ENCODE measurements at regions not wholly inside any gene's neighbourhood (a gene's known extent, or its start where the extent isn't known, plus 50 kb on each side); places are given as distances from the start of the nearest gene placed in this dataset.

- H3K79me2 ChIP-seq = no peaks in the 10 kb centered on the region
- no peaks in the 10 kb centered on the region for H3K36me3 ChIP-seq (ENCODE audit: control insufficient read depth, insufficient read depth, low read length)
- no peak overlapping the region for H3K4me2 ChIP-seq (ENCODE audit: low read length)
- no peak overlapping the region for H2AFZ ChIP-seq
- H3K9ac ChIP-seq = no peak overlapping the region
- H3K9me3 ChIP-seq (ENCODE audit: control insufficient read depth, low read length) = no peaks in the 10 kb centered on the region
- no peak overlapping the region for H3K27ac ChIP-seq
- no peak overlapping the region for H3K4me3 ChIP-seq (ENCODE audit: low read depth, low read length)
- H3K27me3 ChIP-seq (ENCODE audit: control insufficient read depth, insufficient read depth, low read length) = no peaks in the 10 kb centered on the region
- no peaks in the 10 kb centered on the region for H3K4me1 ChIP-seq
- no peak for TF ChIP-seq CTCF (IDR thresholded peaks at IDR 0.05)
These were observed 538.5 kb upstream of the LRRC4C start for GRCh38 chr11:41997844-41998401.

GRCh38 chr11:41999066-41999465 lies 539.6 kb upstream of the LRRC4C start:
- H3K27ac ChIP-seq = no peak overlapping the region
- H2AFZ ChIP-seq = no peak overlapping the region
- no peak overlapping the region for H3K4me3 ChIP-seq (ENCODE audit: low read depth, low read length)
- H3K36me3 ChIP-seq (ENCODE audit: control insufficient read depth, insufficient read depth, low read length) = no peaks in the 10 kb centered on the region
- no peak overlapping the region for H3K4me2 ChIP-seq (ENCODE audit: low read length)
- H3K9ac ChIP-seq = no peak overlapping the region
- no peaks in the 10 kb centered on the region for H3K27me3 ChIP-seq (ENCODE audit: control insufficient read depth, insufficient read depth, low read length)
- H3K4me1 ChIP-seq = no peaks in the 10 kb centered on the region
- H3K79me2 ChIP-seq = no peaks in the 10 kb centered on the region
- H3K9me3 ChIP-seq (ENCODE audit: control insufficient read depth, low read length) = no peaks in the 10 kb centered on the region
- no peak for TF ChIP-seq CTCF (IDR thresholded peaks at IDR 0.05)

- Histone ChIP-seq H3K27me3 (ENCODE audit: control insufficient read depth, insufficient read depth, low read length) (no peaks in the 10 kb centered on the region), H3K4me2 (ENCODE audit: low read length) (no peak overlapping the region), H3K9me3 (ENCODE audit: control insufficient read depth, low read length) (no peaks in the 10 kb centered on the region), H3K79me2 (no peaks in the 10 kb centered on the region), H3K36me3 (ENCODE audit: control insufficient read depth, insufficient read depth, low read length) (no peaks in the 10 kb centered on the region), H2AFZ (no peak overlapping the region), H3K9ac (no peak overlapping the region), H3K4me1 (no peaks in the 10 kb centered on the region), H3K27ac (no peak overlapping the region), H3K4me3 (ENCODE audit: low read depth, low read length) (no peak overlapping the region)
- no peak for TF ChIP-seq CTCF (IDR thresholded peaks at IDR 0.05)
These were observed 544.3 kb upstream of the LRRC4C start for GRCh38 chr11:42003801-42004200.

GRCh38 chr11:42006766-42007165 lies 547.3 kb upstream of the LRRC4C start:
- Histone ChIP-seq H3K4me3 (ENCODE audit: low read depth, low read length) (no peak overlapping the region), H3K9ac (no peak overlapping the region), H3K4me2 (ENCODE audit: low read length) (no peak overlapping the region), H3K27me3 (ENCODE audit: control insufficient read depth, insufficient read depth, low read length) (no peaks in the 10 kb centered on the region), H3K36me3 (ENCODE audit: control insufficient read depth, insufficient read depth, low read length) (no peaks in the 10 kb centered on the region), H3K9me3 (ENCODE audit: control insufficient read depth, low read length) (no peaks in the 10 kb centered on the region), H2AFZ (no peak overlapping the region), H3K79me2 (no peaks in the 10 kb centered on the region), H3K4me1 (no peaks in the 10 kb centered on the region), H3K27ac (no peak overlapping the region)
- no peak for TF ChIP-seq CTCF (IDR thresholded peaks at IDR 0.05)

GRCh38 chr11:42012271-42012670 lies 552.8 kb upstream of the LRRC4C start:
- H2AFZ ChIP-seq = no peak overlapping the region
- H3K36me3 ChIP-seq (ENCODE audit: control insufficient read depth, insufficient read depth, low read length) = no peaks in the 10 kb centered on the region
- no peak overlapping the region for H3K27ac ChIP-seq
- H3K4me2 ChIP-seq (ENCODE audit: low read length) = no peak overlapping the region
- H3K4me3 ChIP-seq (ENCODE audit: low read depth, low read length) = no peak overlapping the region
- H3K79me2 ChIP-seq = no peaks in the 10 kb centered on the region
- H3K27me3 ChIP-seq (ENCODE audit: control insufficient read depth, insufficient read depth, low read length) = no peaks in the 10 kb centered on the region
- H3K9me3 ChIP-seq (ENCODE audit: control insufficient read depth, low read length) = no peaks in the 10 kb centered on the region
- no peak overlapping the region for H3K9ac ChIP-seq
- no peak for TF ChIP-seq CTCF (IDR thresholded peaks at IDR 0.05)
- H3K4me1 ChIP-seq = no peaks in the 10 kb centered on the region

Data from parathyroid adenoma (tissue), 2 donors.